IMR-90 (cell line): ENCODE measurements at regions not wholly inside any gene's neighbourhood (a gene's known extent, or its start where the extent isn't known, plus 50 kb on each side); places are given as distances from the start of the nearest gene placed in this dataset.

Source experiments
- ATAC-seq: fragments of 200-7000 bp; cut with Tn5 transposase; 2 replicates; pipeline ENCODE4 v1.9.1; 2020; ENCODE audit warnings: low read depth, mild to moderate bottlenecking, moderate library complexity
- BruUV-seq: library from RNA; stranded (reverse); fragments of 400-500 nt; replicated peaks from 2 replicates; lab custom pipeline; 2021; lab: Mats Ljungman, UMichigan
- CTCF ChIA-PET: fragments of 300-600 bp; formaldehyde crosslinking; extraction: SDS; loops from one replicate; lab custom pipeline; 2021; ENCODE audit warnings: antibody characterized with exemption; lab: Yijun Ruan, JAX
- POLR2A ChIA-PET: fragments of 300-600 bp; sonication (Branson Sonifier 250); formaldehyde crosslinking; loops from one replicate; lab custom pipeline; 2022; ENCODE audit warnings: antibody characterized with exemption; ENCODE audit not compliant: unreplicated experiment; lab: Charles Lee
- DNase-seq: peaks from one replicate; pipeline ENCODE4 v3.0.0; 2013
- H2AFZ ChIP-seq: replicated peaks from 2 replicates; pipeline ENCODE3; 2013; ENCODE audit warnings: low read length, mild to moderate bottlenecking; ENCODE audit not compliant: poor library complexity
- H2AK5ac ChIP-seq: 2 replicates; pipeline ENCODE4 v1.6.1; 2013; ENCODE audit warnings: low read depth, low read length, inconsistent platforms
- H2AK9ac ChIP-seq: replicated peaks from 2 replicates; pipeline ENCODE3; 2013; ENCODE audit warnings: mild to moderate bottlenecking, low read depth, low read length, moderate library complexity; ENCODE audit not compliant: poor library complexity
- H2BK120ac ChIP-seq: 2 replicates; pipeline ENCODE4 v1.6.1; 2013; ENCODE audit warnings: low read depth, low read length, inconsistent platforms
- H2BK15ac ChIP-seq: 3 replicates; pipeline ENCODE4 v1.6.1; 2013; ENCODE audit warnings: low read depth, low read length, inconsistent platforms
- H2BK20ac ChIP-seq: 2 replicates; pipeline ENCODE4 v1.6.1; 2013; ENCODE audit warnings: low read depth, mild to moderate bottlenecking, inconsistent platforms, low read length, moderate library complexity
- H2BK5ac ChIP-seq: 2 replicates; pipeline ENCODE4 v1.6.1; 2013; ENCODE audit warnings: mild to moderate bottlenecking, low read depth, low read length, inconsistent platforms; ENCODE audit not compliant: poor library complexity, severe bottlenecking
- H3K14ac ChIP-seq: replicated peaks from 2 replicates; pipeline ENCODE4 v1.6.1; 2013; ENCODE audit warnings: low read depth, low read length, inconsistent platforms
- H3K18ac ChIP-seq: 2 replicates; pipeline ENCODE4 v1.6.1; 2013; ENCODE audit warnings: low read depth, low read length, control low read depth
- H3K23ac ChIP-seq: 2 replicates; pipeline ENCODE4 v1.6.1; 2013; ENCODE audit warnings: low read depth, low read length, inconsistent platforms
- H3K27ac ChIP-seq: 2 replicates; pipeline ENCODE4 v1.5.1; 2013; ENCODE audit warnings: mild to moderate bottlenecking, control low read depth, low read length; ENCODE audit not compliant: insufficient read depth
- H3K27me3 ChIP-seq: 2 replicates; pipeline ENCODE4 v1.6.1; 2013; ENCODE audit warnings: low read length; ENCODE audit not compliant: control insufficient read depth, insufficient read depth
- H3K36me3 ChIP-seq: 2 replicates; pipeline ENCODE4 v1.6.1; 2013; ENCODE audit warnings: low read length, mixed read lengths; ENCODE audit not compliant: control insufficient read depth, insufficient read depth
- H3K4ac ChIP-seq: 2 replicates; pipeline ENCODE4 v1.6.1; 2013; ENCODE audit warnings: low read depth, low read length, inconsistent platforms
- H3K4me1 ChIP-seq: 2 replicates; pipeline ENCODE4 v1.6.1; 2013; ENCODE audit warnings: low read length, mixed read lengths; ENCODE audit not compliant: control insufficient read depth, insufficient read depth
- H3K4me2 ChIP-seq: 2 replicates; pipeline ENCODE4 v1.6.1; 2013; ENCODE audit warnings: low read depth, mild to moderate bottlenecking, control low read depth, low read length, moderate library complexity
- H3K4me3 ChIP-seq: 2 replicates; pipeline ENCODE4 v1.5.1; 2013; ENCODE audit warnings: low read depth, mild to moderate bottlenecking, control low read depth, low read length, moderate library complexity; ENCODE audit not compliant: insufficient read depth
- H3K56ac ChIP-seq: 2 replicates; pipeline ENCODE4 v1.6.1; 2013; ENCODE audit warnings: low read length, inconsistent platforms; ENCODE audit not compliant: insufficient read depth; ENCODE audit errors: extremely low read depth
- H3K79me1 ChIP-seq, 2 experiments: 2 replicates each; pipeline ENCODE4 v1.6.1; 2013; ENCODE audit warnings: low read length in 2 of 2, inconsistent platforms in 1 of 2, low read depth in 1 of 2
- H3K9ac ChIP-seq: 2 replicates; pipeline ENCODE4 v1.6.1; 2013; ENCODE audit warnings: low read depth, low read length, control low read depth
- H3K9me1 ChIP-seq: 2 replicates; pipeline ENCODE4 v1.6.1; 2013; ENCODE audit warnings: low read length, inconsistent platforms; ENCODE audit not compliant: insufficient read depth
- H3K9me3 ChIP-seq: 2 replicates; pipeline ENCODE4 v1.6.1; 2013; ENCODE audit warnings: low read length; ENCODE audit not compliant: control insufficient read depth, insufficient read depth
- H4K20me1 ChIP-seq: 2 replicates; pipeline ENCODE4 v1.6.1; 2013; ENCODE audit warnings: low read length, inconsistent platforms; ENCODE audit not compliant: insufficient read depth
- H4K5ac ChIP-seq: 2 replicates; pipeline ENCODE4 v1.6.1; 2013; ENCODE audit warnings: mild to moderate bottlenecking, low read depth, low read length, control low read depth
- H4K8ac ChIP-seq, 2 experiments: 2 replicates each; pipeline ENCODE4 v1.6.1; 2013; ENCODE audit warnings: low read depth in 2 of 2, low read length in 2 of 2, control low read depth in 1 of 2, inconsistent platforms in 1 of 2
- H4K91ac ChIP-seq: 2 replicates; pipeline ENCODE4 v1.6.1; 2013; ENCODE audit warnings: low read depth, low read length, inconsistent platforms; ENCODE audit not compliant: insufficient read depth
- CEBPB ChIP-seq: IDR thresholded peaks from 2 replicates; pipeline ENCODE4 v1.6.1; 2012; ENCODE audit warnings: low read depth, low read length, improper control_type of control experiment
- CTCF ChIP-seq: conservative IDR thresholded peaks from 2 replicates; pipeline ENCODE4 v1.5.1; 2012; ENCODE audit warnings: mild to moderate bottlenecking, low read depth, low read length, improper control_type of control experiment
- WGBS, 2 experiments: methylation state at CpG; one replicate each; pipeline versions ENCODE4 v1.1.5 to v1.1.7; 2013; ENCODE audit warnings: missing lambda C conversion rate in 2 of 2; ENCODE audit not compliant: insufficient read length in 1 of 2; ENCODE audit errors: extremely low coverage in 2 of 2; 5-methylcytosine and 5-hydroxymethylcytosine counted together
- dilution Hi-C: fragments of 300-500 bp; cut with HindIII; formaldehyde crosslinking; loops from one replicate; pipeline ENCODE4 v1.14.3; 2018; ENCODE audit warnings: low sequenced_read_pairs; ENCODE audit not compliant: unreplicated experiment
- in situ Hi-C: fragments of 300-500 bp; cut with MboI; formaldehyde crosslinking; loops from 3 replicates; pipeline ENCODE4 v1.14.3; 2019; ENCODE audit warnings: low sequenced_read_pairs, inconsistent platforms, mixed read lengths
- intact Hi-C: fragments of 100-400 bp; cut with micrococcal nuclease; formaldehyde crosslinking; loops from 2 replicates; pipeline ENCODE4 v1.10.0; 2022

- ATAC-seq (no peak), DNase-seq (no peak)
- in situ Hi-C loops (no loop called here), intact Hi-C loops (no loop called here), dilution Hi-C loops (no loop called here)
- no peak overlapping the region for H2BK5ac ChIP-seq
- no peak overlapping the region for H3K4me2 ChIP-seq
- H3K4me1 ChIP-seq = no peaks in the 10 kb centered on the region
- no peaks in the 10 kb centered on the region for H3K9me1 ChIP-seq
- no peak overlapping the region for H2BK20ac ChIP-seq
- whole genome bisulfite sequencing, 2 experiments = 100% methylated on average over 1 of the region's 5 CpGs; no CpG with 5 or more reads in 1 of the 2 experiments
- H2AFZ ChIP-seq = peak overlapping the region; percentile 32
- no peaks in the 10 kb centered on the region for H3K79me1 ChIP-seq
- no peak overlapping the region for H3K23ac ChIP-seq
- no TSS peak for BruUV-seq
- no peaks in the 10 kb centered on the region for H4K20me1 ChIP-seq
- no peak overlapping the region for H2BK120ac ChIP-seq
- H2BK15ac ChIP-seq = no peak overlapping the region
- H3K18ac ChIP-seq = no peak overlapping the region
- H4K8ac ChIP-seq = no peak overlapping the region
- no peaks in the 10 kb centered on the region for H3K36me3 ChIP-seq
- H3K9me3 ChIP-seq = no peaks in the 10 kb centered on the region
- POLR2A ChIA-PET = no interaction called here
- no peak overlapping the region for H3K9ac ChIP-seq
- no peak overlapping the region for H4K91ac ChIP-seq
- TF ChIP-seq CEBPB (no peak), CTCF (no peak)
- no peak overlapping the region for H3K4ac ChIP-seq
- H3K56ac ChIP-seq = no peak overlapping the region
- H2AK5ac ChIP-seq = no peak overlapping the region
- H3K14ac ChIP-seq = no peak overlapping the region
- H4K5ac ChIP-seq = no peak overlapping the region
- CTCF ChIA-PET = no interaction called here
- no peaks in the 10 kb centered on the region for H3K27me3 ChIP-seq
- H3K4me3 ChIP-seq = no peak overlapping the region
- no peak overlapping the region for H2AK9ac ChIP-seq
- no peak overlapping the region for H3K27ac ChIP-seq
Observed at GRCh38 chr1:57835620-57836019, 411.8 kb upstream of the DAB1 start.
